ENCODE measurements at regions not wholly inside any gene's neighbourhood (a gene's known extent, or its start where the extent isn't known, plus 50 kb on each side); places are given as distances from the start of the nearest gene placed in this dataset.

DNA sequence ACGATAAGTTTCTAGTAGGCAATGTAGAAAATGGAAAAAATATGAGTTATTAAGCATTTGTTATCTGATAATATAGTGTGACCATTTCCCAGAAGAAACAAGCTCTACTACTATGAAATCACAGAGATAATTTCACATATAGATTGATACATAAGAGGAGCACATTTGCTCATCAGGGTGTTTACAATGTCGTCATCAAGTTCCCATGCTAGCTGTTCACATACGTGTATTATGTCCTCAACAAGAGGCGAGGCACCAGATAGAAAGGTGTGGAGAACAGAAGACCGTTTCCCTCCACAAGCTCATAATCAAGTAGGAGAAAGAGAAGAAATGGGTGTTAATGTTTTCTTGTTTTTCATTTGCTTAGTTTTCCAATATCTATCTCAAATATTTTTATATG is 326.1 kb upstream of the ARID1B start:
- Histone ChIP-seq H3K4me3 (no peak overlapping the region), H3K27ac (no peak overlapping the region), H3K9me3 (no peaks in the 10 kb centered on the region; the same call in 2 of the 3 replicates), H3K4me2 (no peak overlapping the region), H3K4me1 (no peaks in the 10 kb centered on the region)
- TF ChIP-seq, protein P1, sequence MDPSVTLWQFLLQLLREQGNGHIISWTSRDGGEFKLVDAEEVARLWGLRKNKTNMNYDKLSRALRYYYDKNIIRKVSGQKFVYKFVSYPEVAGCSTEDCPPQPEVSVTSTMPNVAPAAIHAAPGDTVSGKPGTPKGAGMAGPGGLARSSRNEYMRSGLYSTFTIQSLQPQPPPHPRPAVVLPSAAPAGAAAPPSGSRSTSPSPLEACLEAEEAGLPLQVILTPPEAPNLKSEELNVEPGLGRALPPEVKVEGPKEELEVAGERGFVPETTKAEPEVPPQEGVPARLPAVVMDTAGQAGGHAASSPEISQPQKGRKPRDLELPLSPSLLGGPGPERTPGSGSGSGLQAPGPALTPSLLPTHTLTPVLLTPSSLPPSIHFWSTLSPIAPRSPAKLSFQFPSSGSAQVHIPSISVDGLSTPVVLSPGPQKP (IDR thresholded peaks at IDR 0.05; ENCODE audit: low read depth, low read length), result no peak
- no peak for TF ChIP-seq ZFP36 (IDR thresholded peaks at IDR 0.05; ENCODE audit: borderline replicate concordance, partially characterized antibody)
- TF ChIP-seq EP300 (IDR thresholded peaks at IDR 0.05), result no peak
- no peak for TF ChIP-seq POLR2AphosphoS2 (conservative IDR thresholded peaks at IDR 0.05; ENCODE audit: low read length)
- no peak for TF ChIP-seq REST (IDR thresholded peaks at IDR 0.05)
- TF ChIP-seq CEBPB (IDR thresholded peaks at IDR 0.05), result no peak
- no peak for TF ChIP-seq HDAC2 (IDR thresholded peaks at IDR 0.05)
- TF ChIP-seq, protein P2, sequence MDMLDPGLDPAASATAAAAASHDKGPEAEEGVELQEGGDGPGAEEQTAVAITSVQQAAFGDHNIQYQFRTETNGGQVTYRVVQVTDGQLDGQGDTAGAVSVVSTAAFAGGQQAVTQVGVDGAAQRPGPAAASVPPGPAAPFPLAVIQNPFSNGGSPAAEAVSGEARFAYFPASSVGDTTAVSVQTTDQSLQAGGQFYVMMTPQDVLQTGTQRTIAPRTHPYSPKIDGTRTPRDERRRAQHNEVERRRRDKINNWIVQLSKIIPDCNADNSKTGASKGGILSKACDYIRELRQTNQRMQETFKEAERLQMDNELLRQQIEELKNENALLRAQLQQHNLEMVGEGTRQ (IDR thresholded peaks at IDR 0.05), result no peak
- TF ChIP-seq HOXB5 (CRISPR knock-in tag; IDR thresholded peaks at IDR 0.05), result no peak
- TF ChIP-seq RFX5 (IDR thresholded peaks at IDR 0.05), result no peak
- TF ChIP-seq RNF2 (IDR thresholded peaks at IDR 0.05; ENCODE audit: borderline replicate concordance, low read depth), result no peak
- no peak for TF ChIP-seq HOXA7 (CRISPR knock-in tag; IDR thresholded peaks at IDR 0.05)
- ChIA-PET POLR2A (no interaction called here), CTCF (interaction anchor here (0.6 kb wide), 1 partner anchor 305 kb away, joined by 3 read pairs; no protein-coding TSS in a partner anchor)
- DNase-seq (ENCODE audit: low read depth in 1 of 2, low spot score in 1 of 2), result no peak
- 32% methylated on average over 5 of the region's 5 CpGs for WGBS (ENCODE audit: missing lambda C conversion rate)
- no peak for FAIRE-seq
- ATAC-seq, result no peak

- no peak for ATAC-seq
Measured at GRCh38 chr6:156450421-156450820, 326.8 kb upstream of the ARID1B start.

GRCh38 chr6:156449569-156449968 is 327.6 kb upstream of the ARID1B start:
- Histone ChIP-seq H3K4me3 (no peak overlapping the region), H3K9me3 (no peaks in the 10 kb centered on the region; the same call in 2 of the 3 replicates), H3K27ac (no peak overlapping the region), H3K4me2 (no peak overlapping the region), H3K4me1 (no peaks in the 10 kb centered on the region)
- ChIA-PET CTCF (no interaction called here), POLR2A (no interaction called here)
- FAIRE-seq, result no peak
- 37% methylated on average over 3 of the region's 3 CpGs for WGBS (ENCODE audit: missing lambda C conversion rate)
- ATAC-seq, result no peak
- no peak for DNase-seq (ENCODE audit: low read depth in 1 of 2, low spot score in 1 of 2)
- TF ChIP-seq RARB (CRISPR knock-in tag; IDR thresholded peaks at IDR 0.05) (no peak), BCL3 (IDR thresholded peaks at IDR 0.05) (no peak), POLR2A (IDR thresholded peaks at IDR 0.05; ENCODE audit: low read length) (no peak), NFE2L2 (conservative IDR thresholded peaks at IDR 0.05; ENCODE audit: low read length) (no peak), CHD2 (IDR thresholded peaks at IDR 0.05; ENCODE audit: low read length, partially characterized antibody) (no peak), KDM1A (IDR thresholded peaks at IDR 0.05; ENCODE audit: low read depth) (no peak), HOXB13 (CRISPR knock-in tag; IDR thresholded peaks at IDR 0.05; ENCODE audit: low read depth) (no peak), ESRRA (IDR thresholded peaks at IDR 0.05; ENCODE audit: borderline replicate concordance, low read length) (no peak), TFCP2L1 (CRISPR knock-in tag; IDR thresholded peaks at IDR 0.05) (no peak), ZSCAN20 (CRISPR knock-in tag; IDR thresholded peaks at IDR 0.05) (no peak), ZFP36 (IDR thresholded peaks at IDR 0.05; ENCODE audit: borderline replicate concordance, partially characterized antibody) (no peak)
- TF ChIP-seq, protein P2 (IDR thresholded peaks at IDR 0.05), result no peak

More at GRCh38 chr6:156450421-156450820, 326.8 kb upstream of the ARID1B start:
- ChIA-PET CTCF (interaction anchor here (0.6 kb wide), 1 partner anchor 304 kb away, joined by 3 read pairs; no protein-coding TSS in a partner anchor), POLR2A (no interaction called here)
- no peak for DNase-seq (ENCODE audit: low read depth in 1 of 2, low spot score in 1 of 2)
- H3K4me1 ChIP-seq, result no peaks in the 10 kb centered on the region
- no peak for TF ChIP-seq HMGXB4 (CRISPR knock-in tag; IDR thresholded peaks at IDR 0.05; ENCODE audit: borderline replicate concordance)
- H3K27ac ChIP-seq, result no peak overlapping the region
- no peak overlapping the region for H3K4me3 ChIP-seq
- H3K9me3 ChIP-seq, result no peaks in the 10 kb centered on the region; the same call in 2 of the 3 replicates
- H3K4me2 ChIP-seq, result no peak overlapping the region
- FAIRE-seq, result no peak

Data from A549 (cell line).